IMR-90 (cell line): ENCODE measurements at regions not wholly inside any gene's neighbourhood (a gene's known extent, or its start where the extent isn't known, plus 50 kb on each side); places are given as distances from the start of the nearest gene placed in this dataset.
A peak's percentile ranks its signal among the peaks of the same experiment; 100 is the strongest.

ENCODE experiments used
- ATAC-seq: fragments of 200-7000 bp; cut with Tn5 transposase; 2 replicates; pipeline ENCODE4 v1.9.1; 2020; ENCODE audit warnings: low read depth, mild to moderate bottlenecking, moderate library complexity
- BruUV-seq: library from RNA; stranded (reverse); fragments of 400-500 nt; replicated peaks from 2 replicates; lab custom pipeline; 2021; lab: Mats Ljungman, UMichigan
- CTCF ChIA-PET: fragments of 300-600 bp; formaldehyde crosslinking; extraction: SDS; loops from one replicate; lab custom pipeline; 2021; ENCODE audit warnings: antibody characterized with exemption; lab: Yijun Ruan, JAX
- POLR2A ChIA-PET: fragments of 300-600 bp; sonication (Branson Sonifier 250); formaldehyde crosslinking; loops from one replicate; lab custom pipeline; 2022; ENCODE audit warnings: antibody characterized with exemption; ENCODE audit not compliant: unreplicated experiment; lab: Charles Lee
- DNase-seq: peaks from one replicate; pipeline ENCODE4 v3.0.0; 2013
- H2AFZ ChIP-seq: replicated peaks from 2 replicates; pipeline ENCODE3; 2013; ENCODE audit warnings: low read length, mild to moderate bottlenecking; ENCODE audit not compliant: poor library complexity
- H2AK5ac ChIP-seq: 2 replicates; pipeline ENCODE4 v1.6.1; 2013; ENCODE audit warnings: low read depth, low read length, inconsistent platforms
- H2AK9ac ChIP-seq: replicated peaks from 2 replicates; pipeline ENCODE3; 2013; ENCODE audit warnings: mild to moderate bottlenecking, low read depth, low read length, moderate library complexity; ENCODE audit not compliant: poor library complexity
- H2BK120ac ChIP-seq: 2 replicates; pipeline ENCODE4 v1.6.1; 2013; ENCODE audit warnings: low read depth, low read length, inconsistent platforms
- H2BK15ac ChIP-seq: 3 replicates; pipeline ENCODE4 v1.6.1; 2013; ENCODE audit warnings: low read depth, low read length, inconsistent platforms
- H2BK20ac ChIP-seq: 2 replicates; pipeline ENCODE4 v1.6.1; 2013; ENCODE audit warnings: low read depth, mild to moderate bottlenecking, inconsistent platforms, low read length, moderate library complexity
- H2BK5ac ChIP-seq: 2 replicates; pipeline ENCODE4 v1.6.1; 2013; ENCODE audit warnings: mild to moderate bottlenecking, low read depth, low read length, inconsistent platforms; ENCODE audit not compliant: poor library complexity, severe bottlenecking
- H3K14ac ChIP-seq: replicated peaks from 2 replicates; pipeline ENCODE4 v1.6.1; 2013; ENCODE audit warnings: low read depth, low read length, inconsistent platforms
- H3K18ac ChIP-seq: 2 replicates; pipeline ENCODE4 v1.6.1; 2013; ENCODE audit warnings: low read depth, low read length, control low read depth
- H3K23ac ChIP-seq: 2 replicates; pipeline ENCODE4 v1.6.1; 2013; ENCODE audit warnings: low read depth, low read length, inconsistent platforms
- H3K27ac ChIP-seq: 2 replicates; pipeline ENCODE4 v1.5.1; 2013; ENCODE audit warnings: mild to moderate bottlenecking, control low read depth, low read length; ENCODE audit not compliant: insufficient read depth
- H3K27me3 ChIP-seq: 2 replicates; pipeline ENCODE4 v1.6.1; 2013; ENCODE audit warnings: low read length; ENCODE audit not compliant: control insufficient read depth, insufficient read depth
- H3K36me3 ChIP-seq: 2 replicates; pipeline ENCODE4 v1.6.1; 2013; ENCODE audit warnings: low read length, mixed read lengths; ENCODE audit not compliant: control insufficient read depth, insufficient read depth
- H3K4ac ChIP-seq: 2 replicates; pipeline ENCODE4 v1.6.1; 2013; ENCODE audit warnings: low read depth, low read length, inconsistent platforms
- H3K4me1 ChIP-seq: 2 replicates; pipeline ENCODE4 v1.6.1; 2013; ENCODE audit warnings: low read length, mixed read lengths; ENCODE audit not compliant: control insufficient read depth, insufficient read depth
- H3K4me2 ChIP-seq: 2 replicates; pipeline ENCODE4 v1.6.1; 2013; ENCODE audit warnings: low read depth, mild to moderate bottlenecking, control low read depth, low read length, moderate library complexity
- H3K4me3 ChIP-seq: 2 replicates; pipeline ENCODE4 v1.5.1; 2013; ENCODE audit warnings: low read depth, mild to moderate bottlenecking, control low read depth, low read length, moderate library complexity; ENCODE audit not compliant: insufficient read depth
- H3K56ac ChIP-seq: 2 replicates; pipeline ENCODE4 v1.6.1; 2013; ENCODE audit warnings: low read length, inconsistent platforms; ENCODE audit not compliant: insufficient read depth; ENCODE audit errors: extremely low read depth
- H3K79me1 ChIP-seq, 2 experiments: 2 replicates each; pipeline ENCODE4 v1.6.1; 2013; ENCODE audit warnings: low read length in 2 of 2, inconsistent platforms in 1 of 2, low read depth in 1 of 2
- H3K9ac ChIP-seq: 2 replicates; pipeline ENCODE4 v1.6.1; 2013; ENCODE audit warnings: low read depth, low read length, control low read depth
- H3K9me1 ChIP-seq: 2 replicates; pipeline ENCODE4 v1.6.1; 2013; ENCODE audit warnings: low read length, inconsistent platforms; ENCODE audit not compliant: insufficient read depth
- H3K9me3 ChIP-seq: 2 replicates; pipeline ENCODE4 v1.6.1; 2013; ENCODE audit warnings: low read length; ENCODE audit not compliant: control insufficient read depth, insufficient read depth
- H4K20me1 ChIP-seq: 2 replicates; pipeline ENCODE4 v1.6.1; 2013; ENCODE audit warnings: low read length, inconsistent platforms; ENCODE audit not compliant: insufficient read depth
- H4K5ac ChIP-seq: 2 replicates; pipeline ENCODE4 v1.6.1; 2013; ENCODE audit warnings: mild to moderate bottlenecking, low read depth, low read length, control low read depth
- H4K8ac ChIP-seq, 2 experiments: 2 replicates each; pipeline ENCODE4 v1.6.1; 2013; ENCODE audit warnings: low read depth in 2 of 2, low read length in 2 of 2, control low read depth in 1 of 2, inconsistent platforms in 1 of 2
- H4K91ac ChIP-seq: 2 replicates; pipeline ENCODE4 v1.6.1; 2013; ENCODE audit warnings: low read depth, low read length, inconsistent platforms; ENCODE audit not compliant: insufficient read depth
- BHLHE40 ChIP-seq: fragments of 150-350 bp; IDR thresholded peaks from 2 replicates; pipeline ENCODE4 v1.6.1; 2016; ENCODE audit warnings: mild to moderate bottlenecking, low read depth, low read length
- CEBPB ChIP-seq: IDR thresholded peaks from 2 replicates; pipeline ENCODE4 v1.6.1; 2012; ENCODE audit warnings: low read depth, low read length, improper control_type of control experiment
- FOS ChIP-seq: fragments of 150-350 bp; IDR thresholded peaks from 2 replicates; pipeline ENCODE4 v1.6.1; 2016; ENCODE audit warnings: low read depth, low read length
- MAZ ChIP-seq: IDR thresholded peaks from 2 replicates; pipeline ENCODE4 v1.6.1; 2012; ENCODE audit warnings: low read depth, mild to moderate bottlenecking, low read length, improper control_type of control experiment, moderate library complexity, borderline replicate concordance
- MXI1 ChIP-seq: IDR thresholded peaks from 2 replicates; pipeline ENCODE4 v1.6.1; 2012; ENCODE audit warnings: low read depth, mild to moderate bottlenecking, low read length, moderate library complexity, borderline replicate concordance
- NFE2L2 ChIP-seq: fragments of 150-350 bp; IDR thresholded peaks from 2 replicates; pipeline ENCODE4 v1.6.1; 2016; ENCODE audit warnings: low read depth, mild to moderate bottlenecking, low read length
- POLR2A ChIP-seq: IDR thresholded peaks from 2 replicates; pipeline ENCODE4 v1.6.1; 2012; ENCODE audit warnings: mild to moderate bottlenecking, low read depth, low read length
- RCOR1 ChIP-seq: IDR thresholded peaks from 2 replicates; pipeline ENCODE4 v1.6.1; 2012; ENCODE audit warnings: mild to moderate bottlenecking, low read length, improper control_type of control experiment; ENCODE audit not compliant: insufficient replicate concordance
- RFX5 ChIP-seq: IDR thresholded peaks from 2 replicates; pipeline ENCODE4 v1.8.0; 2012; ENCODE audit warnings: low read depth, mild to moderate bottlenecking, low read length, moderate library complexity
- SMC3 ChIP-seq: fragments of 150-350 bp; IDR thresholded peaks from 2 replicates; pipeline ENCODE4 v1.6.1; 2016; ENCODE audit warnings: low read depth, mild to moderate bottlenecking, antibody characterized with exemption, low read length, moderate library complexity
- WGBS, 2 experiments: methylation state at CpG; one replicate each; pipeline versions ENCODE4 v1.1.5 to v1.1.7; 2013; ENCODE audit warnings: missing lambda C conversion rate in 2 of 2; ENCODE audit not compliant: insufficient read length in 1 of 2; ENCODE audit errors: extremely low coverage in 2 of 2; 5-methylcytosine and 5-hydroxymethylcytosine counted together
- dilution Hi-C: fragments of 300-500 bp; cut with HindIII; formaldehyde crosslinking; loops from one replicate; pipeline ENCODE4 v1.14.3; 2018; ENCODE audit warnings: low sequenced_read_pairs; ENCODE audit not compliant: unreplicated experiment
- in situ Hi-C: fragments of 300-500 bp; cut with MboI; formaldehyde crosslinking; loops from 3 replicates; pipeline ENCODE4 v1.14.3; 2019; ENCODE audit warnings: low sequenced_read_pairs, inconsistent platforms, mixed read lengths
- intact Hi-C: fragments of 100-400 bp; cut with micrococcal nuclease; formaldehyde crosslinking; loops from 2 replicates; pipeline ENCODE4 v1.10.0; 2022
- TF ChIP-seq, protein P1 (sequence below): fragments of 150-350 bp; IDR thresholded peaks from 2 replicates; pipeline ENCODE4 v1.6.1; 2017; ENCODE audit warnings: mild to moderate bottlenecking, antibody characterized with exemption, low read length, low read depth

DNA sequence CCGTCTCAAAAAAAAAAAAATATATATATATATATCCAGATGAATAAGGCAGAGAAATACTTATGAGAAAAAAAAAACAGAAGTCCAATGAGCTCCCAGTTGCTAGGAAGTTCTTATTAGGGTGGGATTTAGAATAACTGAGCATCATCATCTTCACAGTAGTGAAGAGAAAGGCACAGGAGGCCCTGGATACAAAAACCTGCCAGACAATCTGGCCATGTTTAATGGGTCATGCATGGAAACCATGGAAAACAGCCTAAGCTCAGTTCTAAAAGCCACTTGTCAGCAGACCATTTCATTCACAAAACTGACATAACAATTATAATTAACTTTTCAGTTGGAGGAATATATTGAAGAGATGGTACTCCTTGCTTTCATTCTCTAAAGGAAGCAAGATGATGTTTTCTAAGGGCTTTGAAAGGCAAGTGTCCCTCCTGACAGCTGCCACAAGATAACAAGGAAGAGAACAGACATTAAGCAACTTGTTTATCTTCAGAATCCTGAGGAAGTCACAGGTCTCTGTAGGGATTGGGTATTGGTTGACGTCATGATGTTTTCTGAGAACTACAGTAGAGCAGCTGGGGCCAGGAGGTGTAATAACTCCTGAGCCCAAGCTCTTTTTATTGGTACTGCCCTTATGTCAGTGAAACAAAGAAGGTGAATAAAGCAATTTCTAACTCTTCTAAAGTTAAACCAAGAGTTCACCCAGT lies 463.1 kb downstream of the DMAC1 start:
- no peaks in the 10 kb centered on the region for H4K20me1 ChIP-seq
- no peaks in the 10 kb centered on the region for H3K79me1 ChIP-seq
- CTCF ChIA-PET, result no interaction called here
- no peak overlapping the region for H2BK120ac ChIP-seq
- no peak overlapping the region for H3K14ac ChIP-seq
- TF ChIP-seq, protein P1, sequence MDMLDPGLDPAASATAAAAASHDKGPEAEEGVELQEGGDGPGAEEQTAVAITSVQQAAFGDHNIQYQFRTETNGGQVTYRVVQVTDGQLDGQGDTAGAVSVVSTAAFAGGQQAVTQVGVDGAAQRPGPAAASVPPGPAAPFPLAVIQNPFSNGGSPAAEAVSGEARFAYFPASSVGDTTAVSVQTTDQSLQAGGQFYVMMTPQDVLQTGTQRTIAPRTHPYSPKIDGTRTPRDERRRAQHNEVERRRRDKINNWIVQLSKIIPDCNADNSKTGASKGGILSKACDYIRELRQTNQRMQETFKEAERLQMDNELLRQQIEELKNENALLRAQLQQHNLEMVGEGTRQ, result no peak
- TF ChIP-seq MXI1 (no peak), BHLHE40 (no peak), CEBPB (no peak), RCOR1 (no peak), MAZ (no peak), NFE2L2 (no peak), RFX5 (no peak), POLR2A (no peak), SMC3 (no peak), FOS (no peak)
- dilution Hi-C loops, result no loop called here
- H3K4me1 ChIP-seq, result peaks cover 4% of the 10 kb centered on the region; the same call in 1 of the 2 replicates
- H3K9ac ChIP-seq, result no peak overlapping the region
- 0 out of 3 replicates have a peak overlapping the region, but pooled peaks have one; percentile 65 for H2BK15ac ChIP-seq
- H4K5ac ChIP-seq, result peak overlapping the region; percentile 72; the same call in 1 of the 2 replicates
- DNase-seq, result peak; percentile 60
- H3K56ac ChIP-seq, result no peak overlapping the region
- peak overlapping the region; percentile 76; the same call in 1 of the 2 replicates for H3K27ac ChIP-seq
- no peak overlapping the region for H3K23ac ChIP-seq
- H3K9me1 ChIP-seq, result peaks cover 2% of the 10 kb centered on the region; the same call in 1 of the 2 replicates
- in situ Hi-C loops, result no loop called here
- no peak overlapping the region for H2AK9ac ChIP-seq
- no CpG with 5 or more reads among the region's 2 CpGs for whole genome bisulfite sequencing, 2 experiments
- intact Hi-C loops, result no loop called here
- no peaks in the 10 kb centered on the region for H3K9me3 ChIP-seq
- no peaks in the 10 kb centered on the region for H3K27me3 ChIP-seq
- POLR2A ChIA-PET, result interaction anchor here (0.6 kb wide), 1 partner anchor 32 kb away, joined by 3 read pairs; no protein-coding TSS in a partner anchor
- peak overlapping the region; percentile 16; the same call in 1 of the 2 replicates for H2BK20ac ChIP-seq
- no peak overlapping the region for H4K91ac ChIP-seq
- no peak overlapping the region for H2BK5ac ChIP-seq
- H2AFZ ChIP-seq, result no peak overlapping the region
- H4K8ac ChIP-seq, result peak overlapping the region in 1 of 2 experiments; percentile 14; a peak in 1 of 4 replicates
- no peak overlapping the region for H3K4ac ChIP-seq
- peak; percentile 76 for ATAC-seq
- peak overlapping the region; percentile 10; the same call in 1 of the 2 replicates for H3K4me2 ChIP-seq
- BruUV-seq, result no TSS peak
- no peak overlapping the region for H2AK5ac ChIP-seq
- H3K18ac ChIP-seq, result peak overlapping the region; percentile 87
- H3K4me3 ChIP-seq, result no peak overlapping the region
- no peaks in the 10 kb centered on the region for H3K36me3 ChIP-seq
